H1 (cell line): ENCODE measurements at regions not wholly inside any gene's neighbourhood (a gene's known extent, or its start where the extent isn't known, plus 50 kb on each side); places are given as distances from the start of the nearest gene placed in this dataset.

Experiments
- EGR1 ChIP-seq: IDR thresholded peaks from 2 replicates; pipeline ENCODE4 v1.6.1; 2011; ENCODE audit warnings: low read depth, low read length, borderline replicate concordance

- no peak for TF ChIP-seq EGR1
- TF ChIP-seq, all 59 proteins: peak for 0
Measured at GRCh38 chr11:13883042-13883441, 79.5 kb upstream of the SPON1 start (continued).
